Gastroesophageal sphincter (tissue), 4 donors: ENCODE measurements at regions not wholly inside any gene's neighbourhood (a gene's known extent, or its start where the extent isn't known, plus 50 kb on each side); places are given as distances from the start of the nearest gene placed in this dataset.

Experiments
- ATAC-seq: fragments of 150-250 bp; one replicate; pipeline ENCODE4 v1.9.1; 2016; ENCODE audit warnings: mild to moderate bottlenecking, moderate library complexity
- H3K27ac ChIP-seq, 4 donors: fragments of 200-600 bp; sonication (generic) in 3 of 4; 1 replicate in 3 of 4; 2 replicates in 1 of 4; pipeline ENCODE4 v1.5.1; 2016 to 2019
- H3K27me3 ChIP-seq: fragments of 200-600 bp; sonication (generic); one replicate; pipeline ENCODE4 v1.5.1; 2019
- H3K36me3 ChIP-seq, 2 donors: fragments of 200-600 bp; sonication (generic); one replicate each; pipeline ENCODE4 v1.5.1; 2019; ENCODE audit warnings: control low read depth in 1 of 2
- H3K4me1 ChIP-seq, 3 donors: fragments of 200-600 bp; sonication (generic); 1 replicate in 2 of 3; 2 replicates in 1 of 3; pipeline ENCODE4 v1.5.1; 2016 to 2019; ENCODE audit warnings: control low read depth in 2 of 3
- H3K4me3 ChIP-seq, 2 donors: fragments of 200-600 bp; sonication (generic); one replicate each; pipeline ENCODE4 v1.5.1; 2019; ENCODE audit warnings: mild to moderate bottlenecking in 1 of 2, moderate library complexity in 1 of 2
- H3K9me3 ChIP-seq, 3 donors: fragments of 200-600 bp; sonication (generic); one replicate each; pipeline ENCODE4 v1.5.1; 2017 to 2019; ENCODE audit warnings: control low read depth in 2 of 3
- CTCF ChIP-seq, 4 experiments: fragments of 200-600 bp in 2 of 4; fragments of 450-650 bp in 2 of 4; sonication (generic) in 1 of 4; IDR thresholded peaks; one replicate each; pipeline ENCODE4 v1.5.1; 2017 to 2019; ENCODE audit warnings: antibody characterized with exemption in 4 of 4, mild to moderate bottlenecking in 2 of 4, moderate library complexity in 2 of 4
- EP300 ChIP-seq: sonication (generic); formaldehyde crosslinking; IDR thresholded peaks from one replicate; pipeline ENCODE4 v1.6.1; 2017; ENCODE audit warnings: antibody characterized with exemption, mild to moderate bottlenecking
- POLR2A ChIP-seq, 2 donors: fragments of 450-650 bp; IDR thresholded peaks; one replicate each; pipeline ENCODE4 v1.6.1; 2017; ENCODE audit warnings: antibody characterized with exemption in 2 of 2, mild to moderate bottlenecking in 2 of 2, moderate library complexity in 1 of 2
- POLR2AphosphoS5 ChIP-seq: sonication (generic); formaldehyde crosslinking; IDR thresholded peaks from one replicate; pipeline ENCODE4 v1.6.1; 2017; ENCODE audit warnings: antibody characterized with exemption
- WGBS, 2 donors: methylation state at CpG; one replicate each; pipeline ENCODE4 v1.1.5; 2018; ENCODE audit warnings: low coverage in 1 of 2; 5-methylcytosine and 5-hydroxymethylcytosine counted together

DNA sequence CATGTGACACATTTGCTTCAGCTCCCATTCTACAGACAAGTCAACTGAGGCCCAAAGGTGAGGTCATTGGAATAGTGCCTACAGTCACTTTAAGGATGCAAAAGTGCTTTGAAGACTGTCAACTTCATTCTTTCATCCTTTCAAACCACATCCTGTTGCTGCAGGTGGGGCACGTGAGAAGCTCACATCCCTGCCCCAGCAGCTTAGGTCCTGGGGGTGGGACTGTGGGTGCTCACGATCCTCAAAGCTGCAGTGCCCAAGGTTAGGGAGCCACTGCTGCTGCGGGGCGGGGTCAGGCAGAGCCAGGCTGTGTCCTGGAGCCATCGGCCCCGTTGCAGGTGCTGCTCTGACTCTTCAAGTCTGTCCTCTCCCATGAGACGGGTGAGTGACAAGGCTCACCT is 57.9 kb upstream of the IER5L start:
- no peak for ATAC-seq
- H3K27me3 ChIP-seq, result no peaks in the 10 kb centered on the region
- TF ChIP-seq POLR2A (IDR thresholded peaks at IDR 0.05) (no peak), POLR2AphosphoS5 (no peak), CTCF (IDR thresholded peaks at IDR 0.05) (no peak), EP300 (no peak)
- H3K27ac ChIP-seq, result no peak overlapping the region
- peaks cover 0 to 10% (median 5%) of the 10 kb centered on the region in 3 donors for H3K4me1 ChIP-seq
- no peak overlapping the region for H3K4me3 ChIP-seq
- peaks cover 0 to 14% (median 0%) of the 10 kb centered on the region in 3 donors for H3K9me3 ChIP-seq
- WGBS, 2 donors, result 60% methylated on average over 1 of the region's 7 CpGs; no CpG with 5 or more reads in 1 of the 2 donors
- no peaks in the 10 kb centered on the region for H3K36me3 ChIP-seq

DNA sequence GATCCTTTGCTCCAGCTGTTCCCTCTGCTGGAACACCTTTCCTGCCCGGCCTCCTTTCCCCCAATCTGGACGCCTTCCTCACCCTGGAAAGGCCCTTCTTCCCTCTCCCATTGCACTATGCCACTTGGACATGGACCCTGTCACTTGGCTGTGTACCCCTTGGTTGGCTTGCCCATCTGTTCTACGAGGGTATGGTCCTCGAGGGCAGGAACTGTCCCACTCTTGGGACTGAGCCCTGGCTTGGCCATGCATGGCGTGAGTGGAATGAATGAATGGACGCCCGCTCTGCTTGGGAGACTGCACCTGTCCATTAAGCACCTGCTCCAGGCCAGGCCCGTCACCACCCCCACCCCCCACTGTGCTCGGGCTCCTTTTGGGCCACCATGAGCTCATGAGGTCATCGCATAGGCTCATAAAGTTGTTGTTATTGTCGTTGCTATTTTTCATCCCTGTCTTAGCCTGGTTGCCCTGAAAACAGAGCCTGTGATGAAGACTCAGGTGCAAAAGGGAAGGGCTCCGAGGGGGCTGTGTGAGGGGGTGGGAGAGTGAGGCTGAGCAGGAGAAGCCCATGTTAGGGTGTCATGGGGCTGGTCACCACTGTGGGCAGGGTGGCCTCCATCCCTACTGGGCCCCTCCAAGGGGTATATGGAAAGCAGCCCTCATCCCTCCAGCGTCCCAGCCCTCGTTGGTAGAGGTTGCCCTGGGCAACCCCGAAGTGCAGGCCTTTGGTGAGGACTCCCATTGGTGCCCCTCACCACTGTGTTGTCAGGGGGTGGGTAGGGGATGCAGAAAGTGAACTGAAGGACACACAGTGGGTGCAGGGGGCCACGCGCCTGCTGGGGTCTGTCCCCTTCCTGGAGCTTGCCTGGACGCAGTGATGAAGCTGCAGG is 57.2 kb upstream of the IER5L start:
- Histone ChIP-seq H3K4me1 (peaks cover 0 to 10% (median 5%) of the 10 kb centered on the region in 3 donors), H3K36me3 (no peaks in the 10 kb centered on the region), H3K27ac (no peak overlapping the region), H3K9me3 (peaks cover 0 to 14% (median 0%) of the 10 kb centered on the region in 3 donors), H3K27me3 (no peaks in the 10 kb centered on the region), H3K4me3 (no peak overlapping the region)
- TF ChIP-seq EP300 (no peak), CTCF (IDR thresholded peaks at IDR 0.05) (no peak), POLR2A (IDR thresholded peaks at IDR 0.05) (no peak), POLR2AphosphoS5 (no peak)
- ATAC-seq, result no peak
- WGBS, 2 donors, result 93 to 100% methylated on average over 1 to 2 of the region's 18 CpGs

DNA sequence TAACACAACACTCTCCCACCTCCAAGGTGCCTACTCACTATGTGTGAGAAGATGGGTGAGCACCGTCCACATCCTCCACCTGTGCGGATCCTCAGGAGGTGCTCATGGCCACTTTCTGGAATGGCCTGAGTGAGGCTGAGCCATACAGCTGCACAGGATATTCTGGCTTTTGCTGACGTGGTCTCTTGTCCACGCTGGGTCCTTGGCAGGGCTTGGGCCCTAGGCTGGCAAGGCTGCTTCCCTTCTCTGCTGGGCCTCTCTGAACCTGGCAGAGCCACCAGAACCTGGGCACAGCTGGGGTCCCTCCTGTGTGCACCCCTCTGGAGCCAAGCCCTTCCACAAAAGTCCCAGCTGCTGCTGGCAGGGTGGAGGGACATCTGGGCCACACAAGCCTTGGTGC is 56.4 kb upstream of the IER5L start:
- no peaks in the 10 kb centered on the region for H3K36me3 ChIP-seq
- no peak overlapping the region for H3K4me3 ChIP-seq
- no CpG with 5 or more reads among the region's 4 CpGs for WGBS, 2 donors
- H3K9me3 ChIP-seq, result peaks cover 0 to 14% (median 0%) of the 10 kb centered on the region in 3 donors
- H3K27me3 ChIP-seq, result no peaks in the 10 kb centered on the region
- H3K27ac ChIP-seq, result no peak overlapping the region
- no peak for ATAC-seq
- no peak for TF ChIP-seq POLR2AphosphoS5
- TF ChIP-seq EP300, result no peak
- TF ChIP-seq POLR2A (IDR thresholded peaks at IDR 0.05), result no peak
- no peak for TF ChIP-seq CTCF (IDR thresholded peaks at IDR 0.05)
- H3K4me1 ChIP-seq, result peaks cover 0 to 10% (median 5%) of the 10 kb centered on the region in 3 donors

DNA sequence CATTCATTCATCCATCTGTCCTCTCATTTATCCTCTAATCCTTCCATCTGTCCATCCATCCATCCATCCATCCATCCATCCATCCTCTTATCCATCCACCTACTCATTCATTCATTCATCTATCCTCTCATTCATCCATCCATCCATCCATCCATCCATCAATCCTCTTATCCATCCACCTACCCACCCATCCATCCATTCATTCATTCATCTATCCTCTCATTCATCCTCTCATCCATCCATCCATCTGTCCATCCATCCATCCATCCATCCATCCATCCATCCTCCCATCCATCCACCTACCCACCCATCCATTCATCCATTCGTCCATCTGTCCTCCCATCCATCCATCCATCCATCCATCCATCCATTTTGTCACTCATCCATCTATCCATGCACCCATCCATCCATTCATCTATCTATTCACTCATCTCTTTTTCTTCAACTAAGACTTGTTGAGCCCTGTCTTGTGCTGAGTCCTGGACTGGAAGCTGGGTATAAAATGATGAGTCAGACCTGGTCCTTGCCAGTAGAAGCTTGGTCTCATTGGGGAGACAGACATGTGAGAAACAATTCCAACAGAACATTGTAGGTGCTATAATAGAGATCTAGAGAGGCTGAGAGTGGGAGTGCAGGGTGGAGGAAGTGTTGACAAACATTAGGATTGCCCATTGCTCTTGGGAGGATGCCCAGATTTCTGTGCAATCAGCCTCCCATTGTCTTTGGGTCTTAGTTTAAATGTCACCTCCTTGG is 55.0 kb upstream of the IER5L start:
- TF ChIP-seq CTCF (IDR thresholded peaks at IDR 0.05) (no peak), EP300 (no peak), POLR2AphosphoS5 (no peak), POLR2A (IDR thresholded peaks at IDR 0.05) (no peak)
- WGBS, 2 donors, result 63 to 74% methylated on average over 1 of the region's 1 CpG

More for the DNA sequence above, 55.0 kb upstream of the IER5L start:
- Histone ChIP-seq H3K27me3 (no peaks in the 10 kb centered on the region), H3K9me3 (peaks cover 0 to 14% (median 0%) of the 10 kb centered on the region in 3 donors), H3K4me1 (peaks cover 0 to 10% (median 5%) of the 10 kb centered on the region in 3 donors), H3K36me3 (no peaks in the 10 kb centered on the region), H3K4me3 (no peak overlapping the region), H3K27ac (no peak overlapping the region)
- no peak for ATAC-seq
